ENCODE measurements at regions not wholly inside any gene's neighbourhood (a gene's known extent, or its start where the extent isn't known, plus 50 kb on each side); places are given as distances from the start of the nearest gene placed in this dataset.

GRCh38 chr1:200473698-200474371 is 64.0 kb upstream of the ZNF281 start:
- Histone ChIP-seq H3K27me3 (no peaks in the 10 kb centered on the region), H3K4me1 (no peaks in the 10 kb centered on the region), H3K27ac (no peak overlapping the region), H3K36me3 (replicated peaks in 1 of 2; ENCODE audit: insufficient read depth in 1 of 2, low read depth in 2 of 2) (no peaks in the 10 kb centered on the region), H3K9me3 (no peaks in the 10 kb centered on the region), H3K4me3 (no peak overlapping the region)
- intact Hi-C loops (cut with DNase I): no loop called here
- DNase-seq (no peak), ATAC-seq (no peak)
- 61 to 64% methylated on average over 12 of the region's 12 CpGs for WGBS, 2 donors
- TF ChIP-seq CTCF (IDR thresholded peaks at IDR 0.05) (no peak), POLR2A (IDR thresholded peaks at IDR 0.05) (no peak)

- no peak for ATAC-seq
- WGBS, 2 donors: 89 to 94% methylated on average over 2 of the region's 2 CpGs
Observed at GRCh38 chr1:200471739-200472138, 61.9 kb upstream of the ZNF281 start.

GRCh38 chr1:200468264-200469001 is 58.6 kb upstream of the ZNF281 start:
- 79 to 80% methylated on average over 4 of the region's 4 CpGs for WGBS, 2 donors
- H3K9me3 ChIP-seq: no peaks in the 10 kb centered on the region
- ATAC-seq: no peak

More at GRCh38 chr1:200471739-200472138, 61.9 kb upstream of the ZNF281 start:
- intact Hi-C loops (cut with DNase I): no loop called here
- Histone ChIP-seq H3K27me3 (no peaks in the 10 kb centered on the region), H3K9me3 (no peaks in the 10 kb centered on the region), H3K4me1 (no peaks in the 10 kb centered on the region), H3K4me3 (no peak overlapping the region), H3K36me3 (replicated peaks in 1 of 2; ENCODE audit: insufficient read depth in 1 of 2, low read depth in 2 of 2) (no peaks in the 10 kb centered on the region), H3K27ac (no peak overlapping the region)
- DNase-seq: no peak
- TF ChIP-seq POLR2A (IDR thresholded peaks at IDR 0.05) (no peak), CTCF (IDR thresholded peaks at IDR 0.05) (no peak)

DNA sequence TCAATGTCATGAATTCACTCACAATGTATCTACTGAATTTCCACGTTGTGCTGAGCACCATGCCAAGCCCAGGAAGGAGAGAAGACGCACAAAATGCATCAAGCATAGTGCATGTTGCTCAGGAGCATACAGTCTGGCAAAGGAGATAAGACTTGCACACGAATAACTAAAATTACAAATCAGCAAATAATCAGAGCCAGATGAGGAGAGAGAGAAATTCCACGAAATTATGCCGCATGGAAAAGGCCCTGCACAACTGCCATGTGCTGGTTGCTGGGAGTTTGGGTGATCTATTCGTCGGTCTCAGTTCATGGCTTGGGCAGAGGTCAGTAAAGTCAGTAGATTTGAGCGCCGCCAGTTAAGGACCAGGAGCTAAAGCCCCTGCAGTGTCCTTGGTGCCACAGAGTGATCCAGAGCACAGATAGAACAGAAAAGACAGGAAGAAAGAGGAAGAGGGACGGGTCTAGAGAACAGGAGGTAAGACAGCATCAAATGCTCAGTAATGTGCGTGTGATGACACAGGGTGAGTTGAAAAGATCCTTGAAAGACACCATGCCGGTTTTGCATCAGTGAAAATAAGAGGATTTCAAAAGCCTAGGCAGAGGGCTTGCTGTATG is 55.1 kb upstream of the ZNF281 start:
- no peaks in the 10 kb centered on the region for H3K9me3 ChIP-seq
- no peaks in the 10 kb centered on the region for H3K4me1 ChIP-seq
- ATAC-seq (no peak), DNase-seq (no peak)
- no peaks in the 10 kb centered on the region for H3K36me3 ChIP-seq (replicated peaks in 1 of 2; ENCODE audit: insufficient read depth in 1 of 2, low read depth in 2 of 2)
- no peaks in the 10 kb centered on the region for H3K27me3 ChIP-seq
- 76 to 77% methylated on average over 12 of the region's 12 CpGs for WGBS, 2 donors
- TF ChIP-seq CTCF (IDR thresholded peaks at IDR 0.05): no peak
- TF ChIP-seq POLR2A (IDR thresholded peaks at IDR 0.05): no peak
- no peak overlapping the region for H3K4me3 ChIP-seq
- intact Hi-C loops (cut with DNase I): no loop called here
- H3K27ac ChIP-seq: no peak overlapping the region

More at GRCh38 chr1:200468264-200469001, 58.6 kb upstream of the ZNF281 start:
- no peak overlapping the region for H3K27ac ChIP-seq
- TF ChIP-seq CTCF (IDR thresholded peaks at IDR 0.05) (no peak), POLR2A (IDR thresholded peaks at IDR 0.05) (no peak)
- no peak for DNase-seq
- no peaks in the 10 kb centered on the region for H3K36me3 ChIP-seq (replicated peaks in 1 of 2; ENCODE audit: insufficient read depth in 1 of 2, low read depth in 2 of 2)
- no peaks in the 10 kb centered on the region for H3K4me1 ChIP-seq
- no peaks in the 10 kb centered on the region for H3K27me3 ChIP-seq
- intact Hi-C loops (cut with DNase I): no loop called here
- no peak overlapping the region for H3K4me3 ChIP-seq

Measured in body of pancreas (tissue), 4 donors.